HG03175 (cell line): ENCODE measurements at regions not wholly inside any gene's neighbourhood (a gene's known extent, or its start where the extent isn't known, plus 50 kb on each side); places are given as distances from the start of the nearest gene placed in this dataset.
A peak's percentile ranks its signal among the peaks of the same experiment; 100 is the strongest.
"Not testable (repeated sequence)": the region's sequence is repeated elsewhere in the genome, so short reads cannot be mapped to it uniquely, and the experiment has no call there.

Source experiments
- ATAC-seq: cut with Tn5 transposase; IDR thresholded peaks from one replicate; pipeline ENCODE4 v1.9.1; 2021; ENCODE audit warnings: mild to moderate bottlenecking, moderate library complexity; ENCODE audit not compliant: unreplicated experiment

GRCh38 chr14:22118899-22119477 is 445.4 kb upstream of the OR4E1 start:
- no peak for ATAC-seq

- ATAC-seq, result no peak
These were observed 439.8 kb upstream of the OR4E1 start for GRCh38 chr14:22113401-22113800.

GRCh38 chr14:22112004-22112403 is 438.4 kb upstream of the OR4E1 start:
- no peak for ATAC-seq

GRCh38 chr14:22107753-22108152 is 434.1 kb upstream of the OR4E1 start:
- no peak for ATAC-seq

- ATAC-seq, result no peak
These were observed 433.4 kb upstream of the OR4E1 start for GRCh38 chr14:22106700-22107697.

GRCh38 chr14:22105624-22106006 is 432.0 kb upstream of the OR4E1 start:
- ATAC-seq, result no peak

GRCh38 chr14:22105006-22105623 is 431.5 kb upstream of the OR4E1 start:
- no peak for ATAC-seq

- not testable (repeated sequence) for ATAC-seq
These were observed 427.1 kb upstream of the OR4E1 start for GRCh38 chr14:22100764-22101120.

- peak; percentile 82 for ATAC-seq
These were observed 426.5 kb upstream of the OR4E1 start for GRCh38 chr14:22099942-22100763.

- no peak for ATAC-seq
These were observed 424.8 kb upstream of the OR4E1 start for GRCh38 chr14:22098435-22098834.

GRCh38 chr14:22097586-22098292 is 424.1 kb upstream of the OR4E1 start:
- no peak for ATAC-seq

GRCh38 chr14:22097072-22097471 is 423.5 kb upstream of the OR4E1 start:
- no peak for ATAC-seq

- ATAC-seq, result no peak
These were observed 422.9 kb upstream of the OR4E1 start for GRCh38 chr14:22096514-22096895.

- ATAC-seq, result no peak
These were observed 422.4 kb upstream of the OR4E1 start for GRCh38 chr14:22095860-22096513.

- no peak for ATAC-seq
These were observed 416.3 kb upstream of the OR4E1 start for GRCh38 chr14:22089940-22090339.

- ATAC-seq, result no peak
These were observed 415.2 kb upstream of the OR4E1 start for GRCh38 chr14:22088614-22089342.

- ATAC-seq, result no peak
These were observed 412.5 kb upstream of the OR4E1 start for GRCh38 chr14:22086131-22086530.

- no peak for ATAC-seq
These were observed 411.0 kb upstream of the OR4E1 start for GRCh38 chr14:22084393-22085281.
